ENCODE measurements at regions not wholly inside any gene's neighbourhood (a gene's known extent, or its start where the extent isn't known, plus 50 kb on each side); places are given as distances from the start of the nearest gene placed in this dataset.

DNA sequence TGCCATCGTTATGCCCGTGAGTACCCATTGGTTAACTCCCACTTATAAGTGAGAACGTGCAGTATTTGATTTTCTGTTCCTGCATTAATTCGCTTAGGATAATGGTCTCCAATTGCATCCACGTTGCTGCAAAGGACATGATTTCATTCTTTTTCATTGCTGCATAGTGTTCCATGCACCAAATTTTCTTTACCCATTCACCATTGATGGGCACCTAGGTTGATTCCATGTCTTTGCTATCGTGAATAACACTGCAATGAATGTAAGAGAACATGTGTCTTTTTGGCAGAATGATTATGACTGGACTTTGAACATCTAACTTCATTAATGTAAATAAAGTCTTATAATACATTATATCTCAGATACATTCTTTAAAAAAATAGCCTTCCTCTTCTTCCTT lies 169.6 kb upstream of the CDIN1 start:
- TF ChIP-seq, protein P1, sequence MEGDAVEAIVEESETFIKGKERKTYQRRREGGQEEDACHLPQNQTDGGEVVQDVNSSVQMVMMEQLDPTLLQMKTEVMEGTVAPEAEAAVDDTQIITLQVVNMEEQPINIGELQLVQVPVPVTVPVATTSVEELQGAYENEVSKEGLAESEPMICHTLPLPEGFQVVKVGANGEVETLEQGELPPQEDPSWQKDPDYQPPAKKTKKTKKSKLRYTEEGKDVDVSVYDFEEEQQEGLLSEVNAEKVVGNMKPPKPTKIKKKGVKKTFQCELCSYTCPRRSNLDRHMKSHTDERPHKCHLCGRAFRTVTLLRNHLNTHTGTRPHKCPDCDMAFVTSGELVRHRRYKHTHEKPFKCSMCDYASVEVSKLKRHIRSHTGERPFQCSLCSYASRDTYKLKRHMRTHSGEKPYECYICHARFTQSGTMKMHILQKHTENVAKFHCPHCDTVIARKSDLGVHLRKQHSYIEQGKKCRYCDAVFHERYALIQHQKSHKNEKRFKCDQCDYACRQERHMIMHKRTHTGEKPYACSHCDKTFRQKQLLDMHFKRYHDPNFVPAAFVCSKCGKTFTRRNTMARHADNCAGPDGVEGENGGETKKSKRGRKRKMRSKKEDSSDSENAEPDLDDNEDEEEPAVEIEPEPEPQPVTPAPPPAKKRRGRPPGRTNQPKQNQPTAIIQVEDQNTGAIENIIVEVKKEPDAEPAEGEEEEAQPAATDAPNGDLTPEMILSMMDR (IDR thresholded peaks at IDR 0.05) = no peak
- no peak for TF ChIP-seq EZH2 (IDR thresholded peaks at IDR 0.05; ENCODE audit: borderline replicate concordance, insufficient read depth, low read depth, low read length, poor library complexity, severe bottlenecking)
